Heart left ventricle (tissue), 16 donors: ENCODE measurements at regions not wholly inside any gene's neighbourhood (a gene's known extent, or its start where the extent isn't known, plus 50 kb on each side); places are given as distances from the start of the nearest gene placed in this dataset.

Source experiments
- ATAC-seq, 4 donors: fragments of 200-7000 bp; cut with Tn5 transposase; one replicate each; pipeline ENCODE4 v1.9.1; 2020 to 2022; ENCODE audit warnings: moderate library complexity in 4 of 4, mild to moderate bottlenecking in 3 of 4, moderate number of reproducible peaks in 1 of 4
- DNase-seq, 5 donors: peaks; one replicate each; pipeline ENCODE4 v3.0.0-alpha.2; 2020
- H3K27ac ChIP-seq, 12 donors: fragments of 200-600 bp; sonication (generic) in 4 of 12; one replicate each; pipeline versions ENCODE4 v1.5.0 to v1.8.0; 2016 to 2022; ENCODE audit warnings: mild to moderate bottlenecking in 2 of 12
- H3K27me3 ChIP-seq, 9 donors: fragments of 200-600 bp; sonication (generic) in 2 of 9; one replicate each; pipeline versions ENCODE4 v1.5.1 to v1.8.0; 2016 to 2022; ENCODE audit warnings: mild to moderate bottlenecking in 3 of 9
- H3K36me3 ChIP-seq, 9 donors: fragments of 200-600 bp; sonication (generic) in 2 of 9; one replicate each; pipeline versions ENCODE4 v1.5.0 to v1.8.0; 2018 to 2022; ENCODE audit warnings: mild to moderate bottlenecking in 2 of 9
- H3K4me1 ChIP-seq, 12 donors: fragments of 200-600 bp; sonication (generic) in 4 of 12; one replicate each; pipeline versions ENCODE4 v1.5.0 to v1.8.0; 2016 to 2022; ENCODE audit warnings: mild to moderate bottlenecking in 3 of 12
- H3K4me3 ChIP-seq, 12 donors: fragments of 200-600 bp; sonication (generic) in 4 of 12; one replicate each; pipeline versions ENCODE4 v1.5.0 to v1.8.0; 2017 to 2022; ENCODE audit warnings: mild to moderate bottlenecking in 9 of 12, moderate library complexity in 4 of 12
- H3K9me3 ChIP-seq, 12 donors: fragments of 200-600 bp; sonication (generic) in 4 of 12; one replicate each; pipeline versions ENCODE4 v1.5.0 to v1.8.0; 2016 to 2022; ENCODE audit warnings: mild to moderate bottlenecking in 1 of 12
- POLR2A ChIP-seq, 2 donors: fragments of 450-650 bp; IDR thresholded peaks; one replicate each; pipeline ENCODE4 v1.6.1; 2017; ENCODE audit warnings: antibody characterized with exemption in 2 of 2, mild to moderate bottlenecking in 2 of 2, moderate library complexity in 2 of 2
- WGBS, 4 donors: extraction: QIAGEN DNeasy Blood & Tissue Kit in 2 of 4; methylation state at CpG; one replicate each; pipeline versions ENCODE4 v1.1.5 to v1.1.7; 2013 to 2018; 5-methylcytosine and 5-hydroxymethylcytosine counted together
- intact Hi-C, 10 donors: fragments of 100-400 bp; cut with DNase I; formaldehyde crosslinking; loops; one replicate each; pipeline versions ENCODE4 v1.11.1 to v1.14.2; 2022
- TF ChIP-seq, protein P1 (sequence below), 12 donors: fragments of 200-600 bp; sonication (generic) in 4 of 12; IDR thresholded peaks; one replicate each; pipeline versions ENCODE4 v1.5.0 to v1.8.0; 2018 to 2022; ENCODE audit warnings: antibody characterized with exemption in 12 of 12, mild to moderate bottlenecking in 5 of 12
- donor health status: ischemic (EF 13 %, LVEDD 7.1; RV severe dilation, severe dysfunction).
- donor health status: healthy with polysubstance abuse.
- donor health status: DM: no; HTN: yes; CAD: no.
- donor health status: DM: no; HTN: no; CAD: no.
- donor health status: ischemic (EF 25% LVEDD 6.9; RV normal size, moderate dysfunction).
- donor health status: ischemic (EF 25% LVEDD 5.7; RV mildly dilated, moderate dysfunction).
- donor health status: healthy.
- donor health status: DM: yes; HTN: yes; CAD: no.
- donor health status: ischemic (EF 35%, LVEDD 5.7; RV mildly dilated, moderate dysfunction).
- donor health status: nonischemic (EF 11% LVEDD 7.7; RV severe dilation, severe dysfunction).
- donor health status: DM: yes; HTN: yes; CAD: no.
- donor health status: PGD.
- donor health status: ischemic (EF 29% LVEDD 5.4; RV normal size, mild dysfunction).
- donor health status: nonischemic (EF 23%, LVEDD 6.1; RV moderate dilation, normal function).

DNA sequence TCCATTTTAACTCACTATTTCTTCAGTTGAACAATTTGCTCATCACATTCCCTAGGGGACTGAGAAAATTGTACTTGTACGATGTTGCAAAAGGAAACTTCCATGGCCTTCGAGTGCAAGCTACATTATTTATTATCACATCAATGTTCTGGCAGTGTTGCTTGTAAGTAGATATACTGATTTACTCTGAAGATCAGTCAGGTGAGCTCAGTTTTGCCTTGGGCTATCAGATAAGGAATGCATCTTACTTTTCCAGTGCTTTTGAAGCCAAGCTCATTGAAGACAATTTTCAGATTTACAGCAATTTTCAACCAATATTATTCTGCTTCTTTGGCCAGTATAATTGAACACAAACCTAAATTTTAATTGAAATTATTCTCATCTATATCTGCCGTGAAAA, 1296.9 kb downstream of the RAPGEF2 start:
- ATAC-seq (no peak), DNase-seq (no peak)
- 72 to 85% (median 78%) methylated on average over 3 of the region's 3 CpGs for WGBS, 4 donors
- H3K27ac ChIP-seq, result no peak overlapping the region
- peaks cover 0 to 13% (median 2%) of the 10 kb centered on the region in 12 donors for H3K9me3 ChIP-seq
- intact Hi-C loops, result no loop called here
- H3K27me3 ChIP-seq, result no peaks in the 10 kb centered on the region
- H3K36me3 ChIP-seq, result no peaks in the 10 kb centered on the region
- H3K4me3 ChIP-seq, result no peak overlapping the region
- no peak for TF ChIP-seq POLR2A (IDR thresholded peaks at IDR 0.05)
- TF ChIP-seq, protein P1, sequence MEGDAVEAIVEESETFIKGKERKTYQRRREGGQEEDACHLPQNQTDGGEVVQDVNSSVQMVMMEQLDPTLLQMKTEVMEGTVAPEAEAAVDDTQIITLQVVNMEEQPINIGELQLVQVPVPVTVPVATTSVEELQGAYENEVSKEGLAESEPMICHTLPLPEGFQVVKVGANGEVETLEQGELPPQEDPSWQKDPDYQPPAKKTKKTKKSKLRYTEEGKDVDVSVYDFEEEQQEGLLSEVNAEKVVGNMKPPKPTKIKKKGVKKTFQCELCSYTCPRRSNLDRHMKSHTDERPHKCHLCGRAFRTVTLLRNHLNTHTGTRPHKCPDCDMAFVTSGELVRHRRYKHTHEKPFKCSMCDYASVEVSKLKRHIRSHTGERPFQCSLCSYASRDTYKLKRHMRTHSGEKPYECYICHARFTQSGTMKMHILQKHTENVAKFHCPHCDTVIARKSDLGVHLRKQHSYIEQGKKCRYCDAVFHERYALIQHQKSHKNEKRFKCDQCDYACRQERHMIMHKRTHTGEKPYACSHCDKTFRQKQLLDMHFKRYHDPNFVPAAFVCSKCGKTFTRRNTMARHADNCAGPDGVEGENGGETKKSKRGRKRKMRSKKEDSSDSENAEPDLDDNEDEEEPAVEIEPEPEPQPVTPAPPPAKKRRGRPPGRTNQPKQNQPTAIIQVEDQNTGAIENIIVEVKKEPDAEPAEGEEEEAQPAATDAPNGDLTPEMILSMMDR (IDR thresholded peaks at IDR 0.05), result no peak
- H3K4me1 ChIP-seq, result no peaks in the 10 kb centered on the region

DNA sequence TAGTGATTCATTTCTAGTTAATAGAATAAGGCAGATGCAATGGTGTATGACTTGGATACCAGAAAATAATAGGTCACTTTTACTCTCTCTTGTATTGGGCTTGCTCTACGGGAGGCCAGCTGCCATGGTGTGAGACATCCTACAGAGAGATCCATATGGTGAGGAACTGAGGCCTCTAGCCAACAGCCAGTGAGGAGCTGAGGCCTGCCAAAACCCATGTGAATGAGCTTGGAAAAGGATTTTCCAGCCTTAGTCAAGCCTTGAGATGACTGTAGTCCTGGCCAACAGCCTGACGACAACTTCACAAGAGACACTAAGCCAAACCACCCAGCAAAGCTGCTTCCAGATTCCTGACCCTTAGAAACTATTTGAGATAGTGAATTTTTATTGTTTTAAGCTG, 1300.2 kb downstream of the RAPGEF2 start:
- TF ChIP-seq POLR2A (IDR thresholded peaks at IDR 0.05), result no peak
- TF ChIP-seq, protein P1 (IDR thresholded peaks at IDR 0.05), result no peak
- Histone ChIP-seq H3K36me3 (no peaks in the 10 kb centered on the region), H3K27ac (no peak overlapping the region), H3K27me3 (no peaks in the 10 kb centered on the region), H3K4me3 (no peak overlapping the region), H3K4me1 (no peaks in the 10 kb centered on the region), H3K9me3 (peaks cover 0 to 13% (median 2%) of the 10 kb centered on the region in 12 donors)
- intact Hi-C loops, result no loop called here
- 40 to 74% (median 64%) methylated on average over 2 of the region's 2 CpGs for WGBS, 4 donors
- DNase-seq (no peak), ATAC-seq (no peak)

DNA sequence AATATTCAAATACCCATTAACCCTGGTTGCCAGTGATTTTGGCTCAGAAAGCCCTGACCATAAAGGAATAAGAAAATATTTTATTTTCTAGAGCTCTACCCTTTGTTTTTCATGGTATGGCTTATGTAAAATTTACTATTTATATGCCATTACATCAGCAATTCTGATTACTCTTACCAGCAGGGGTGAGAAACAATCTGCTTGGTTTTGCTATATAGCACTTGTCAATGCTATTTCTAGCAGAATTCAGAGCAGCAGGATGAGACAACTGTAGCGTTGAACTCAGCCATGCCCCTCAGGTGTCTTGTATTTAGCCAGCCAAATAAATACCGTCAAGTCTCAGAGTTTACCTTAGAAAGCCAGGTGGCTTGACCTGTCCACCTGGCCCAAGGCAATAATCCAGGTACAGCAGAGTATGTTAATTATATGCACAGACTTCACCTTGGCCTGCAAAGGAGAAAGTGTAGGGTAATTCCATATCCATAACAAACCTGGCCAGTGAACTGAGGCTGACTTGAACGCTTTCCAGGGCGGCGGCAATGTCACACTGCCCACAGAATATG, 1303.5 kb downstream of the RAPGEF2 start:
- intact Hi-C loops, result no loop called here
- DNase-seq (no peak), ATAC-seq (no peak)
- Histone ChIP-seq H3K27ac (no peak overlapping the region), H3K9me3 (no peaks in the 10 kb centered on the region), H3K36me3 (no peaks in the 10 kb centered on the region), H3K27me3 (no peaks in the 10 kb centered on the region), H3K4me3 (no peak overlapping the region), H3K4me1 (no peaks in the 10 kb centered on the region)
- TF ChIP-seq, protein P1 (IDR thresholded peaks at IDR 0.05), result no peak
- no peak for TF ChIP-seq POLR2A (IDR thresholded peaks at IDR 0.05)
- WGBS, 4 donors, result 82 to 87% (median 85%) methylated on average over 5 of the region's 5 CpGs

DNA sequence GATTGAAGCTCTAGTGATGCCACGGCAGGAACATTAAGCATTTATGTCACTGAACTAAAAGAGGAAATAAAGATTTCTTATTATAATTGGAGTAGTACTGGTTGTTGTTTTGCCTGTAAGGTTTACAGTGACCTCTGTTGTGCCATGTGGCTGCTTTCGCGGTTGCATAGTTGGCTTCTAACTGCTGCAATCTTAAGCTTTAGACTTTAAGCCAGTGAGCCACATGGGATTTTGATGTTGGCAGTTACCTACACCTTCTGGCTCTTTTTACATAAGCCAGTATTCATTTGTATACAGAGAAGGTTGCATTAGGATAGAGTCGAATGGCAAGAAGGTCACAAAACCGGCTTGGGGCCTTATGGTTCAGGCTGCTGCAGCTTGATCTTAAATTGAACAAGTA, 1311.6 kb downstream of the RAPGEF2 start:
- intact Hi-C loops, result no loop called here
- Histone ChIP-seq H3K4me3 (no peak overlapping the region), H3K4me1 (no peaks in the 10 kb centered on the region), H3K9me3 (no peaks in the 10 kb centered on the region), H3K36me3 (no peaks in the 10 kb centered on the region), H3K27ac (no peak overlapping the region), H3K27me3 (no peaks in the 10 kb centered on the region)
- DNase-seq (no peak), ATAC-seq (no peak)
- WGBS, 4 donors, result 89 to 91% (median 90%) methylated on average over 5 of the region's 5 CpGs
- TF ChIP-seq, protein P1 (IDR thresholded peaks at IDR 0.05), result no peak
- TF ChIP-seq POLR2A (IDR thresholded peaks at IDR 0.05), result no peak
